Esophagus muscularis mucosa (tissue), 4 donors: ENCODE measurements at regions not wholly inside any gene's neighbourhood (a gene's known extent, or its start where the extent isn't known, plus 50 kb on each side); places are given as distances from the start of the nearest gene placed in this dataset.
"Not testable (repeated sequence)": the region's sequence is repeated elsewhere in the genome, so short reads cannot be mapped to it uniquely, and the experiment has no call there.

Experiments used
- DNase-seq: peaks from one replicate; pipeline ENCODE4 v3.0.0-alpha.2; 2017; ENCODE audit errors: extremely low spot score
- H3K27ac ChIP-seq, 4 donors: fragments of 200-600 bp; sonication (generic); replicated peaks in 1 of 4; 1 replicate in 3 of 4; 2 replicates in 1 of 4; pipeline ENCODE4 v1.5.1; 2016 to 2019; ENCODE audit warnings: mild to moderate bottlenecking in 1 of 4
- H3K27me3 ChIP-seq, 4 donors: fragments of 200-600 bp; sonication (generic); one replicate each; pipeline versions ENCODE4 v1.5.1 to v1.6.0; 2016 to 2019
- H3K36me3 ChIP-seq, 4 donors: fragments of 200-600 bp; sonication (generic); one replicate each; pipeline ENCODE4 v1.5.1; 2016 to 2019
- H3K4me1 ChIP-seq, 4 donors: fragments of 200-600 bp; sonication (generic); one replicate each; pipeline ENCODE4 v1.5.1; 2016 to 2019
- H3K4me3 ChIP-seq, 4 donors: fragments of 200-600 bp; sonication (generic); 1 replicate in 2 of 4; 2 replicates in 2 of 4; pipeline ENCODE4 v1.5.1; 2016 to 2019; ENCODE audit warnings: mild to moderate bottlenecking in 4 of 4, moderate library complexity in 1 of 4
- H3K9me3 ChIP-seq, 4 donors: fragments of 200-600 bp; sonication (generic); 1 replicate in 3 of 4; 2 replicates in 1 of 4; pipeline ENCODE4 v1.5.1; 2016 to 2019
- EP300 ChIP-seq: sonication (generic); formaldehyde crosslinking; IDR thresholded peaks from one replicate; pipeline ENCODE4 v1.6.1; 2017; ENCODE audit warnings: antibody characterized with exemption
- POLR2A ChIP-seq: fragments of 450-650 bp; IDR thresholded peaks from one replicate; pipeline ENCODE4 v1.6.1; 2017; ENCODE audit warnings: antibody characterized with exemption, moderate library complexity, mild to moderate bottlenecking, low read depth
- POLR2AphosphoS5 ChIP-seq, 2 donors: sonication (generic); formaldehyde crosslinking; IDR thresholded peaks; one replicate each; pipeline ENCODE4 v1.6.1; 2017; ENCODE audit warnings: antibody characterized with exemption in 2 of 2
- WGBS: methylation state at CpG from one replicate; pipeline ENCODE4 v1.1.5; 2018; 5-methylcytosine and 5-hydroxymethylcytosine counted together
- intact Hi-C: fragments of 100-400 bp; cut with DNase I; formaldehyde crosslinking; loops from one replicate; pipeline ENCODE4 v1.15.1; 2023
- TF ChIP-seq, protein P1 (sequence below), 3 experiments: fragments of 200-600 bp in 2 of 3; fragments of 450-650 bp in 1 of 3; sonication (generic) in 2 of 3; IDR thresholded peaks; one replicate each; pipeline ENCODE4 v1.5.1; 2017 to 2019; ENCODE audit warnings: antibody characterized with exemption in 3 of 3, mild to moderate bottlenecking in 2 of 3, moderate library complexity in 1 of 3

DNA sequence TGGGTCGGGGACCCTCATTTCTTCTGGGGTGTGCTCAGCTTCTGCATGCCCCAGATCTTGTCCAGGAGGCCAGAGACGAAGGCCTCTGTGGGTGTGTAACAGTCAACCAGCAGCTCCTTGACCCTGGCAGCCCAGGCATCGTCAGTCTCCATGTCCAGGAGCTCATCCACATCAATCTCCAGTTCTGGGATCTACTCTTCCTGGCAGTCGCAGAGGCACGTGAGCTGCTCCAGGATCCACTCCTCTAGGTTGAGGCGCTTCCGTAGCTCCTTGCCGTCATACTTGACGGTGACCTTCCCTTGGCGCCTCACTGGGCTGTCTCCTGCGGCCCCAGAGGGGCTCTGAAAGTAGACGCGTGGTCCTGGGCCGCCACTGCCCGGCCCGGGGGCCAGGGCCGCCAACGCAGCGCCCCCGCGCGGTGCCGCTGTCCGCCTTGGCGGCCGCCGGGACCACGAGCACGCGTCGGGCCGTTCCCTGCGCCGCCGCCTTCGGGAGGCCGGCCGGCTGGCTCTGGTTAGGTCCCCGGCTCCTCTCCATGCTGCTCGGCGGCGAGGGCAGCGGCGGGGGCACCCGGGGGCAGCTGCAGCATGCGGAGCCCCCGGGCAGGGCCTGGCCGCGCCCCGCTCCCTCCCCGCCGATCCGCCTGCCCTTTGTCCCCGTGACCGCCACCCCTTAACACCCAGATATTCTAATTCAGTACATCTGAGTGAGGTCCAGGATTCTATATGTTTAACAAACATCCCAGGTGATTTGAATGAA lies 170.5 kb downstream of the SEPTIN7 start:
- intact Hi-C loops: loop anchor here (10.0 kb wide), 1 partner anchor 267 kb away; no protein-coding TSS in a partner anchor
- H3K4me1 ChIP-seq: peaks cover 0 to 8% (median 6%) of the 10 kb centered on the region in 4 donors
- no peaks in the 10 kb centered on the region for H3K9me3 ChIP-seq
- peak overlapping the region; percentile 34 to 46 (median 38) for H3K4me3 ChIP-seq
- no peak for DNase-seq
- WGBS: 83% methylated on average over 9 of the region's 55 CpGs
- peaks cover 0 to 33% (median 0%) of the 10 kb centered on the region in 4 donors for H3K27me3 ChIP-seq
- TF ChIP-seq POLR2A: no peak
- TF ChIP-seq, protein P1, sequence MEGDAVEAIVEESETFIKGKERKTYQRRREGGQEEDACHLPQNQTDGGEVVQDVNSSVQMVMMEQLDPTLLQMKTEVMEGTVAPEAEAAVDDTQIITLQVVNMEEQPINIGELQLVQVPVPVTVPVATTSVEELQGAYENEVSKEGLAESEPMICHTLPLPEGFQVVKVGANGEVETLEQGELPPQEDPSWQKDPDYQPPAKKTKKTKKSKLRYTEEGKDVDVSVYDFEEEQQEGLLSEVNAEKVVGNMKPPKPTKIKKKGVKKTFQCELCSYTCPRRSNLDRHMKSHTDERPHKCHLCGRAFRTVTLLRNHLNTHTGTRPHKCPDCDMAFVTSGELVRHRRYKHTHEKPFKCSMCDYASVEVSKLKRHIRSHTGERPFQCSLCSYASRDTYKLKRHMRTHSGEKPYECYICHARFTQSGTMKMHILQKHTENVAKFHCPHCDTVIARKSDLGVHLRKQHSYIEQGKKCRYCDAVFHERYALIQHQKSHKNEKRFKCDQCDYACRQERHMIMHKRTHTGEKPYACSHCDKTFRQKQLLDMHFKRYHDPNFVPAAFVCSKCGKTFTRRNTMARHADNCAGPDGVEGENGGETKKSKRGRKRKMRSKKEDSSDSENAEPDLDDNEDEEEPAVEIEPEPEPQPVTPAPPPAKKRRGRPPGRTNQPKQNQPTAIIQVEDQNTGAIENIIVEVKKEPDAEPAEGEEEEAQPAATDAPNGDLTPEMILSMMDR (IDR thresholded peaks at IDR 0.05): peak; percentile 15 to 46 (median 29)
- no peak overlapping the region for H3K27ac ChIP-seq
- no peaks in the 10 kb centered on the region for H3K36me3 ChIP-seq

- Histone ChIP-seq H3K27ac (no peak overlapping the region), H3K4me1 (peaks cover 0 to 7% (median 3%) of the 10 kb centered on the region in 4 donors), H3K9me3 (no peaks in the 10 kb centered on the region), H3K36me3 (no peaks in the 10 kb centered on the region), H3K4me3 (no peak overlapping the region), H3K27me3 (peaks cover 0 to 13% (median 0%) of the 10 kb centered on the region in 4 donors)
- no peak for DNase-seq
- intact Hi-C loops: loop anchor here (2.0 to 10.0 kb wide), 2 partner anchors 59 to 271 kb away; no protein-coding TSS in a partner anchor
- TF ChIP-seq POLR2A: no peak
- no peak for TF ChIP-seq POLR2AphosphoS5 (IDR thresholded peaks at IDR 0.05)
- TF ChIP-seq, protein P1 (IDR thresholded peaks at IDR 0.05): peak; percentile 78 to 89 (median 79)
- no peak for TF ChIP-seq EP300
- 0% methylated on average over 1 of the region's 1 CpG for WGBS
Measured at GRCh38 chr7:35975851-35976454, 175.1 kb downstream of the SEPTIN7 start.

DNA sequence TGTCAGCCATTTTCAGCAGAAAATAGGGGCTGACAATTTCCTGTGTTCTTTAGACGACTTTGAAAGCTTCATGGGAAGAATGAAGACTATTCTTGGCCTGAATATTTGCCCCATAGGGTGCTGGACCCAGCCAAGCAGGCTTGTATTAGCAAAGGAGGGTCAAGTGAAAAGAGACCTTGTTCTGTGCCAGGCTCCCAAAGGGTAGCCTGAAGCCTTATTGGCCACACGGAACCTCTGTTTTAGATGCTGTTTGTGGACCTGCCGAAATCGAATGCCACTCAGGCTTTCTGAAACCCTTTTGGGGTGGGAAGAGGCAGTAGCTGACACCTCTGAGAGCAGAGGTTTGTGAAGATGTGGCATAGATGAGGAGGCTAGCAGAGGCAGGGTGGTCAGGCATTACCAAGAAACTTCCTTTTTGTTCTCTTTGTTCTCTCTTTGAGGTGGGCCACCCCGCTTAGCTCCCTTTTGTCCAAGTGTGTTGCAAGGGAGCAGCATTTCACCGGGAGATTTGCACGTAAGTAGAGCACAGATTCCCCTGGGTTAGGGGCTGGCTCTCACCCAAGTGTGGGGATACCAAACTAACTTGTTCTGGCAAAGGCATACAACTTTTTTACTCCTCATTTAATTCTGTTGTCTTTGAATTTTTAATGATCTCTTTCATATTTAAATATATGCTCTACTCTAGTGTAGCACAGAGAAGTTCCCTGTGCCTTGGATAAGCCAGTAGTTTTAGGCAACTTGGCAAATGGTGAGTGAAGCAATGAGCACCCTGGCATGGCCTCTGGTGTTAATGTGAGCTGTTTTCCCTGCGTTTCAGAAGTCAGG lies 174.0 kb upstream of the EEPD1 start:
- DNase-seq, H3K27me3 ChIP-seq, H3K36me3 ChIP-seq, H3K27ac ChIP-seq, H3K4me3 ChIP-seq, H3K9me3 ChIP-seq, H3K4me1 ChIP-seq: not testable (repeated sequence)
- intact Hi-C loops: loop anchor here (10.0 kb wide), 1 partner anchor 274 kb away; no protein-coding TSS in a partner anchor
- 71% methylated on average over 8 of the region's 8 CpGs for WGBS

DNA sequence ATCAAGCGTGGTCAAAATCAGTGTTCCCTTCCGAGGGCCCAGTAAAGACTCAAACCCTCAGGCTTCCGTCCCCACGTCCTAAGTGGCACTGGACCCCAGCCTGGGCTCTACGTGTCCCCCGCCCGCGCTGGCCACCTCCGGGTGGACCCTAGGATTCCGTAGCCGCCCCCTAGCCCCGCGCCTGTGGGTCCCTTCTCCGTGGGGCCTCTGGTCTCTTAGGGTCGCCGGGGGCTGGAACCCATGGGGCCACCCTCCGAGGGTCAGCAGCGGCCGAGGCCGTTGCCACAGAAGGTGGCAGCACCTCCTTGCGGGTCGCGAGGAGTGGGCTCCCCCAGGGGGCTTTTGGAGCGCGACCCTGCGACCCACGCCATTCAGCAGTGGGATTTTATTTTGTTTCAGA lies 170.5 kb upstream of the EEPD1 start:
- Histone ChIP-seq H3K27ac (no peak overlapping the region), H3K27me3 (no peaks in the 10 kb centered on the region), H3K4me3 (no peak overlapping the region), H3K9me3 (no peaks in the 10 kb centered on the region), H3K36me3 (no peaks in the 10 kb centered on the region), H3K4me1 (peaks cover 0 to 16% (median 6%) of the 10 kb centered on the region in 4 donors)
- intact Hi-C loops: loop anchor here (10.0 kb wide), 2 partner anchors 112 to 172 kb away; partner anchors contain the start of gene EEPD1
- 94% methylated on average over 16 of the region's 27 CpGs for WGBS
- TF ChIP-seq, protein P1 (IDR thresholded peaks at IDR 0.05): no peak
- TF ChIP-seq POLR2A (no peak), POLR2AphosphoS5 (IDR thresholded peaks at IDR 0.05) (no peak), EP300 (no peak)
- DNase-seq: no peak

GRCh38 chr7:35983626-35984025 lies 169.4 kb upstream of the EEPD1 start:
- H3K27ac ChIP-seq: no peak overlapping the region
- TF ChIP-seq, protein P1 (IDR thresholded peaks at IDR 0.05): no peak
- TF ChIP-seq POLR2AphosphoS5 (IDR thresholded peaks at IDR 0.05): no peak
- TF ChIP-seq EP300: no peak
- no peak for TF ChIP-seq POLR2A
- H3K4me3 ChIP-seq: no peak overlapping the region
- intact Hi-C loops: loop anchor here (10.0 kb wide), 2 partner anchors 111 to 171 kb away; partner anchors contain the start of gene EEPD1
- DNase-seq: no peak
- 87% methylated on average over 5 of the region's 5 CpGs for WGBS
- H3K9me3 ChIP-seq: no peaks in the 10 kb centered on the region
- no peaks in the 10 kb centered on the region for H3K36me3 ChIP-seq
- no peaks in the 10 kb centered on the region for H3K27me3 ChIP-seq
- H3K4me1 ChIP-seq: peaks cover 0 to 26% (median 15%) of the 10 kb centered on the region in 4 donors
